ENCODE measurements at regions not wholly inside any gene's neighbourhood (a gene's known extent, or its start where the extent isn't known, plus 50 kb on each side); places are given as distances from the start of the nearest gene placed in this dataset.

- Mint-ChIP-seq H3K36me3 (no peaks in the 10 kb centered on the region), H3K9me3 (peaks cover 8% of the 10 kb centered on the region), H3K27me3 (ENCODE audit: low read depth) (no peaks in the 10 kb centered on the region), H3K27ac (no peak overlapping the region), H3K4me3 (no peak overlapping the region), H3K4me1 (no peaks in the 10 kb centered on the region)
- ATAC-seq, result no peak
- no peak for DNase-seq (ENCODE audit: low spot score)
- CTCF ChIA-PET, result no interaction called here
- TF ChIP-seq ZSCAN18 (CRISPR knock-in tag; IDR thresholded peaks at IDR 0.05) (no peak), SP1 (CRISPR knock-in tag; conservative IDR thresholded peaks at IDR 0.05) (no peak), SMAD4 (CRISPR knock-in tag; IDR thresholded peaks at IDR 0.05) (no peak), HMGA2 (CRISPR knock-in tag; IDR thresholded peaks at IDR 0.05) (no peak), ATF6 (CRISPR knock-in tag; IDR thresholded peaks at IDR 0.05) (no peak), SMAD3 (CRISPR knock-in tag; IDR thresholded peaks at IDR 0.05; ENCODE audit: borderline replicate concordance) (no peak), CBFB (CRISPR knock-in tag; IDR thresholded peaks at IDR 0.05; ENCODE audit: low read depth) (no peak), TEAD4 (CRISPR knock-in tag; IDR thresholded peaks at IDR 0.05) (no peak), USF1 (CRISPR knock-in tag; IDR thresholded peaks at IDR 0.05) (no peak), E2F4 (CRISPR knock-in tag; IDR thresholded peaks at IDR 0.05; ENCODE audit: borderline replicate concordance, low read depth) (no peak), MLX (CRISPR knock-in tag; IDR thresholded peaks at IDR 0.05) (no peak), ZNF532 (CRISPR knock-in tag; IDR thresholded peaks at IDR 0.05; ENCODE audit: borderline replicate concordance) (no peak), ZNF416 (CRISPR knock-in tag; IDR thresholded peaks at IDR 0.05) (no peak), ZBTB43 (CRISPR knock-in tag; IDR thresholded peaks at IDR 0.05) (no peak), ZNF317 (CRISPR knock-in tag; IDR thresholded peaks at IDR 0.05; ENCODE audit: borderline replicate concordance, low read depth) (no peak)
- POLR2A ChIA-PET, result no interaction called here
Observed at GRCh38 chr5:118365718-118366117, 622.6 kb downstream of the DTWD2 start.
